HFFc6 (cell line): ENCODE measurements at regions not wholly inside any gene's neighbourhood (a gene's known extent, or its start where the extent isn't known, plus 50 kb on each side); places are given as distances from the start of the nearest gene placed in this dataset.

Experiments used
- DNase-seq: peaks from one replicate; pipeline ENCODE4 v3.0.0-alpha.2; 2018
- H3K27ac Mint-ChIP-seq: 2 replicates; pipeline ENCODE4 v1.8.0; 2020; ENCODE audit warnings: mild to moderate bottlenecking, mixed read lengths
- H3K27me3 Mint-ChIP-seq: 2 replicates; pipeline ENCODE4 v1.8.0; 2021; ENCODE audit warnings: mild to moderate bottlenecking, moderate library complexity, mixed read lengths; ENCODE audit not compliant: insufficient read depth
- H3K36me3 Mint-ChIP-seq: 2 replicates; pipeline ENCODE4 v1.8.0; 2021; ENCODE audit warnings: low read depth, mixed read lengths
- H3K4me1 Mint-ChIP-seq: 2 replicates; pipeline ENCODE4 v1.8.0; 2020; ENCODE audit warnings: low read depth, mixed read lengths
- H3K4me3 Mint-ChIP-seq: 2 replicates; pipeline ENCODE4 v1.8.0; 2020; ENCODE audit warnings: mild to moderate bottlenecking, moderate library complexity, mixed read lengths
- H3K9me3 Mint-ChIP-seq: 2 replicates; pipeline ENCODE4 v1.8.0; 2020; ENCODE audit warnings: mild to moderate bottlenecking, mixed read lengths
- CTCF ChIP-seq: fragments of 200-600 bp; sonication (generic); IDR thresholded peaks from 2 replicates; pipeline ENCODE4 v1.5.0; 2021; ENCODE audit warnings: antibody characterized with exemption, mild to moderate bottlenecking

GRCh38 chr16:35319536-35320192 is 1860.3 kb downstream of the TP53TG3F start:
- Mint-ChIP-seq H3K9me3 (peaks cover 26% of the 10 kb centered on the region), H3K4me1 (no peaks in the 10 kb centered on the region), H3K27ac (no peak overlapping the region), H3K36me3 (no peaks in the 10 kb centered on the region), H3K4me3 (no peak overlapping the region), H3K27me3 (no peaks in the 10 kb centered on the region)
- no peak for DNase-seq
- no peak for TF ChIP-seq CTCF

- Mint-ChIP-seq H3K4me3 (no peak overlapping the region), H3K9me3 (peaks cover 22% of the 10 kb centered on the region), H3K36me3 (no peaks in the 10 kb centered on the region), H3K27ac (no peak overlapping the region), H3K27me3 (no peaks in the 10 kb centered on the region), H3K4me1 (no peaks in the 10 kb centered on the region)
- no peak for TF ChIP-seq CTCF
- no peak for DNase-seq
These were observed 1866.5 kb downstream of the TP53TG3F start for GRCh38 chr16:35325936-35326335.

GRCh38 chr16:35339337-35339736 is 1879.9 kb downstream of the TP53TG3F start:
- Mint-ChIP-seq H3K9me3 (peaks cover 21% of the 10 kb centered on the region), H3K4me1 (no peaks in the 10 kb centered on the region), H3K36me3 (no peaks in the 10 kb centered on the region), H3K27me3 (no peaks in the 10 kb centered on the region), H3K4me3 (no peak overlapping the region), H3K27ac (no peak overlapping the region)
- TF ChIP-seq CTCF, result no peak
- no peak for DNase-seq

- TF ChIP-seq CTCF, result no peak
- Mint-ChIP-seq H3K36me3 (peaks cover 3% of the 10 kb centered on the region; the same call in 1 of the 2 replicates), H3K9me3 (peaks cover 18% of the 10 kb centered on the region), H3K4me3 (no peak overlapping the region), H3K27ac (no peak overlapping the region), H3K27me3 (no peaks in the 10 kb centered on the region), H3K4me1 (no peaks in the 10 kb centered on the region)
- no peak for DNase-seq
These were observed 1882.6 kb downstream of the TP53TG3F start for GRCh38 chr16:35342012-35342411.

- Mint-ChIP-seq H3K4me3 (no peak overlapping the region), H3K27me3 (no peaks in the 10 kb centered on the region), H3K4me1 (no peaks in the 10 kb centered on the region), H3K9me3 (peaks cover 22% of the 10 kb centered on the region), H3K36me3 (peaks cover 3% of the 10 kb centered on the region; the same call in 1 of the 2 replicates), H3K27ac (no peak overlapping the region)
- DNase-seq, result no peak
- TF ChIP-seq CTCF, result no peak
These were observed 1884.8 kb downstream of the TP53TG3F start for GRCh38 chr16:35344012-35344762.
